ENCODE measurements at regions not wholly inside any gene's neighbourhood (a gene's known extent, or its start where the extent isn't known, plus 50 kb on each side); places are given as distances from the start of the nearest gene placed in this dataset.

DNA sequence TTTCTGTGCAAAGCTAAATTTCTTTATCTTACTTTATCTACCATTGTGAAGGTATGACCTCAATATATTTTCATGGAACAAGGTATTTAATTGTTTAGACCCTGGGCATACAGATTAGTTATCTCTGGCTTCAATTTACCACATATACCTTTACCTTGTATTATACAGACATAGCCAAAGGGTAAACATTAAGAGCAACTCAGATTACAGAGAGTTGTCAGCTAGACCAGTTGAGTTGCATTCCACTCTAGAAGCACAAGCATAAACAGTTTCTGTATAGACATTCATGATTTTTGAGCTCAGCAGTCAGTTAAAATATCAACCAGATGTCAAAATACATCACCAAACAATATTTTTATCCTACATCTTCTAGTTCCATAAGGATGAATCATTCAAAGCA is 857.3 kb upstream of the ZWINT start:
- no peaks in the 10 kb centered on the region for H3K9me3 Mint-ChIP-seq (ENCODE audit: unreplicated experiment)
- peaks cover 7% of the 10 kb centered on the region for H3K4me1 Mint-ChIP-seq (ENCODE audit: low read depth, unreplicated experiment)
- POLR2A ChIA-PET, result no interaction called here
- H3K36me3 ChIP-seq (ENCODE audit: control insufficient read depth, insufficient read depth, low read length), result no peaks in the 10 kb centered on the region
- H3K9me3 ChIP-seq, result 0 out of 2 replicates have a peak, but pooled peaks cover 3% of the 10 kb centered on the region
- intact Hi-C loops (cut with micrococcal nuclease; ENCODE audit: unreplicated experiment), result no loop called here
- peak overlapping the region; percentile 3 for H3K27ac Mint-ChIP-seq (ENCODE audit: unreplicated experiment)
- no TSS peak for BruUV-seq (replicated peaks)
- DNase-seq, result no peak
- no peak overlapping the region for H3K4me3 ChIP-seq (ENCODE audit: low read depth, low read length)
- no peaks in the 10 kb centered on the region for H3K27me3 ChIP-seq (replicated peaks; ENCODE audit: control insufficient read depth, insufficient read depth, low read length)
- no peaks in the 10 kb centered on the region for H3K36me3 Mint-ChIP-seq (ENCODE audit: insufficient read depth, unreplicated experiment)
- H3K4me3 Mint-ChIP-seq (ENCODE audit: unreplicated experiment), result peak overlapping the region; percentile 0
- CTCF ChIA-PET, result no interaction called here
- H3K27me3 Mint-ChIP-seq (ENCODE audit: insufficient read depth, unreplicated experiment), result no peaks in the 10 kb centered on the region
- no peak for TF ChIP-seq CTCF (IDR thresholded peaks at IDR 0.05; ENCODE audit: insufficient read depth in 1 of 2, low read depth in 1 of 2, low read length in 1 of 2, severe bottlenecking in 1 of 2, unreplicated experiment in 1 of 2)
- H3K4me1 ChIP-seq, result peaks cover 6% of the 10 kb centered on the region; the same call in 1 of the 2 replicates

DNA sequence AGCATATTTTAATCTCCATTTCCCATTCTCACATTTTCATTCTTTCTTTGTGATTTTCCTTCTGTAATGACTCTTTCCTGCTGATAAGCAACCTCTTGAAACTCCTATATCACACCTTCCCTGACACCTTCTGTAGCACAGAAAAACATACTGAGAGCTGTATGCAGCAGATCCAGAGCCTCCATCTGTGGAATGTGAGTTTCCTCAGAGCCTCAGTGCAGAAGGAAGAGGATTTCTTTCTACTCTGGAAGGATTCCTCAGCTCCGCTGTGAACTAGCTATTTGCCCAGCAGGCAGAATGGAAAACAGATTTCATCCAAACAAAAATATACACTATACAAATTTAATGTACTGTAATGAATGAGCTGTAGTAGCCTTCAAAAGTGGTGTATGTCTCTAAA is 841.3 kb upstream of the ZWINT start:
- no peak overlapping the region for H3K27ac Mint-ChIP-seq (ENCODE audit: unreplicated experiment)
- H3K4me1 Mint-ChIP-seq (ENCODE audit: low read depth, unreplicated experiment), result no peaks in the 10 kb centered on the region

DNA sequence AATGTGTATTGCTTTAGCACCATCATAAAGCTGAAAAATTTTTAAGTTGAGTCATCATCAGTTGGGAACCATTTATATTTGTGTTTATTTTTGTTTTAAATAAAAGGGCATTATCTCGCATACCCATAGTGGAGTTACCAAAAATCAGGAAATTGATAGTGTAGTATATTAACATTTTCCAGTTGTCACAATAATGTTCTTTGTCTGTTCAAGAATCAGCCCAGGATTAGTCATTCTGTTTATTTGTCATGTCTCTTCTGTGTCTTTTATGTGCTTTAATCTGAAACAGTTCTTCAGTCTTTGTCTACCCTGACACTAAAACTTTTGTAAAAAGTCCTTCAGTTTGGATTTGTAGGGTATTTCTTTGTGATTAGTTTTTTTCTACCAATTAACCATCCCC is 827.8 kb upstream of the ZWINT start:
- H3K27ac Mint-ChIP-seq (ENCODE audit: unreplicated experiment), result no peak overlapping the region
- no peaks in the 10 kb centered on the region for H3K4me1 ChIP-seq
- intact Hi-C loops (cut with micrococcal nuclease; ENCODE audit: unreplicated experiment), result no loop called here
- no peaks in the 10 kb centered on the region; the same call in 1 of the 2 replicates for H3K9me3 ChIP-seq
- H3K36me3 ChIP-seq (ENCODE audit: control insufficient read depth, insufficient read depth, low read length), result no peaks in the 10 kb centered on the region
- TF ChIP-seq CTCF (IDR thresholded peaks at IDR 0.05; ENCODE audit: insufficient read depth in 1 of 2, low read depth in 1 of 2, low read length in 1 of 2, severe bottlenecking in 1 of 2, unreplicated experiment in 1 of 2), result no peak
- H3K27me3 ChIP-seq (replicated peaks; ENCODE audit: control insufficient read depth, insufficient read depth, low read length), result no peaks in the 10 kb centered on the region
- peaks cover 7% of the 10 kb centered on the region for H3K9me3 Mint-ChIP-seq (ENCODE audit: unreplicated experiment)
- no peak for DNase-seq
- H3K4me3 ChIP-seq (ENCODE audit: low read depth, low read length), result no peak overlapping the region
- H3K36me3 Mint-ChIP-seq (ENCODE audit: insufficient read depth, unreplicated experiment), result no peaks in the 10 kb centered on the region
- H3K4me3 Mint-ChIP-seq (ENCODE audit: unreplicated experiment), result no peak overlapping the region
- H3K27me3 Mint-ChIP-seq (ENCODE audit: insufficient read depth, unreplicated experiment), result no peaks in the 10 kb centered on the region
- CTCF ChIA-PET, result no interaction called here
- H3K4me1 Mint-ChIP-seq (ENCODE audit: low read depth, unreplicated experiment), result no peaks in the 10 kb centered on the region
- POLR2A ChIA-PET, result no interaction called here
- BruUV-seq (replicated peaks), result no TSS peak

More for the DNA sequence above, 841.3 kb upstream of the ZWINT start:
- intact Hi-C loops (cut with micrococcal nuclease; ENCODE audit: unreplicated experiment), result no loop called here
- no peaks in the 10 kb centered on the region for H3K27me3 ChIP-seq (replicated peaks; ENCODE audit: control insufficient read depth, insufficient read depth, low read length)
- Mint-ChIP-seq H3K4me3 (ENCODE audit: unreplicated experiment) (no peak overlapping the region), H3K27me3 (ENCODE audit: insufficient read depth, unreplicated experiment) (no peaks in the 10 kb centered on the region), H3K9me3 (ENCODE audit: unreplicated experiment) (no peaks in the 10 kb centered on the region), H3K36me3 (ENCODE audit: insufficient read depth, unreplicated experiment) (no peaks in the 10 kb centered on the region)
- no peak for DNase-seq
- no TSS peak for BruUV-seq (replicated peaks)
- no peaks in the 10 kb centered on the region for H3K4me1 ChIP-seq
- no peaks in the 10 kb centered on the region for H3K9me3 ChIP-seq
- no peaks in the 10 kb centered on the region for H3K36me3 ChIP-seq (ENCODE audit: control insufficient read depth, insufficient read depth, low read length)
- H3K4me3 ChIP-seq (ENCODE audit: low read depth, low read length), result no peak overlapping the region
- POLR2A ChIA-PET, result no interaction called here
- TF ChIP-seq CTCF (IDR thresholded peaks at IDR 0.05; ENCODE audit: insufficient read depth in 1 of 2, low read depth in 1 of 2, low read length in 1 of 2, severe bottlenecking in 1 of 2, unreplicated experiment in 1 of 2), result no peak
- CTCF ChIA-PET, result no interaction called here

Measured in Caco-2 (cell line).